ENCODE measurements at regions not wholly inside any gene's neighbourhood (a gene's known extent, or its start where the extent isn't known, plus 50 kb on each side); places are given as distances from the start of the nearest gene placed in this dataset.
"Not testable (repeated sequence)": the region's sequence is repeated elsewhere in the genome, so short reads cannot be mapped to it uniquely, and the experiment has no call there.

DNA sequence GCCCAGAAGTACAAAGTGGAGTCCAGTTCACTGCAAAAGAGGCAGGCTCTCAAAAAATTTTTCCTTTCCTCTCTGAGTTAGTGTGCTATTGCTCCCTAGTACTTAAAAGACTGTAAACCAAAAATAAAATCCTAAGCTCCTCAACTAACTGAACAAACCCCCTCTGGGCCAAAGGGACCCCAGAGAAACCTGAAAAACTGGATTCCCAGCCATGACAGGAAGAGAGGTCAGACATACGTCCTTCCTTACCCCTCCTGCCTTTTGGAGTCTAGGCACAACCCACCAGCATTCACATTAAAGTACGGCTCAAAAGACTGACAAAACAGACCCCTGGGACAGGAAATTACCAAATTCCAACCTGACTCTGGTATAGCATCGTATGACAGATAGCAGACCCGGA lies 957.9 kb upstream of the PRKX start:
- no peak for ATAC-seq

DNA sequence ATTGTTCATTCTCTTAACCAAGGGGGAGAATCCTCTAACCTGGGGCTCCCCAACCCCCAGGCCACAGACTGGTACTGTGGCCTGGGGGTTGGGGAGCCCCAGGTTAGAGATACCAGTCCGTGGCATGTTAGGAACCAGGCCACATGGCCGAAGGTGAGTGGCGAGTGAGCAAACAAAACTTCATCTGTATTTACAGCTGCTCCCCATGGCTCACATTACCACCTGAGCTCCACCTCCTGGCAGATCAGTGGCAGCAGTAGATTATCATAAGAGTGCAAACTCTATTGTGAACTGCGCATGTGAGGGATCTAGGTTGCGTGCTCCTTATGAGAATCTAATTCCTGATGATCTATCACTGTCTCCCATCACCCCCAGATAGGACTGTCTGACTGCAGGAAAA lies 957.2 kb upstream of the PRKX start:
- no peak for ATAC-seq

DNA sequence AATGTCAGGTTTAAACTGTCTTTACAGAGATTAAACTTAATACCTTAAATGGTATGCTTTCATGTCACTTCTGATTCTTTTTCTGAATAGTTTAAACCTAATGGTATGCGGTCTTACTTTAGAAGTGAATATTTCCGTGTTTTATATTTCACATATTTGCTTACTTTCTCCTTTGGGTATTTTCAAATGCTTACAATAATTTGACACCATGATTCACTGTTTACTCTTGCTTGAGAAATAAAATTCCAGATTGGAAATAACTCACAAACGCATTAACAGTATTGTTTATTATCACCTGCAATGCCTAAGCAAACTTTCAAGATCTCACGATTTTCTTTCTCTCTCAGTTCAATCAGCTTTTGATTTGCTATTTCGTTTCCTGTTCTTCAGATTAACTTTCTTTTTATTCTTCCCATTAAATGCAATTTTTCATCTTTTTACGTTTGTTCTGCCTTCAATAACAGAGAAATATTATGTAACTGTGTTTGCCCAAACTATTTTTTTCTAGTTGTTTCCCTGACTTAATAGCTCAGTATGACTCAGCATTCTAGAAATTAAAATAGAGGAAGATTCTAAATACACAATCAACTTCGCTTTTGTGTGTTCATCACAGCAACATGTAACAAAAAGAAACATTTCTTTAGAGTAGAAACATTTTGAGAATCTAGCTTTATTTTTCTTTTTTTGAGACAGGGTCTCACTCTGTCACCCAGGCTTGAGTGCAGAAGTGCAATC lies 955.5 kb upstream of the PRKX start:
- ATAC-seq: no peak

DNA sequence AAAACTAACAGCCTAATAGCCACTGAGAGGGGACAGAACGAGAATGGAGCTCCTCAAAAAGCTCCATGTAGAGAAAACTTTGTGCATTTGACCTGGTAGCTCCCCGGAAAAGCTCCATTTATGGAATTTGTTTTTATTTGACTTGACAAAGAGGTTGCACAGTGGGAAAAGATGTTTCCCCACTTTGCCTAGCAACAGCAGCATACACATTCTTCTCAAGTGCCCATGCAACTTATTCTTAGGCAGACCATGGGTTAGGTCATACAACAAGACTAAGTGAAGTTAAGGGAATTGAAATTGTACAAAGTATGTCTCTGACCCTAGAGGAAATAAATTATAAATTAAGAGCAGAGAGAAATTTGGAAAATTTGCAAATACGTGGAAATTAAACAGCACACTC lies 949.6 kb upstream of the PRKX start:
- ATAC-seq: no peak

DNA sequence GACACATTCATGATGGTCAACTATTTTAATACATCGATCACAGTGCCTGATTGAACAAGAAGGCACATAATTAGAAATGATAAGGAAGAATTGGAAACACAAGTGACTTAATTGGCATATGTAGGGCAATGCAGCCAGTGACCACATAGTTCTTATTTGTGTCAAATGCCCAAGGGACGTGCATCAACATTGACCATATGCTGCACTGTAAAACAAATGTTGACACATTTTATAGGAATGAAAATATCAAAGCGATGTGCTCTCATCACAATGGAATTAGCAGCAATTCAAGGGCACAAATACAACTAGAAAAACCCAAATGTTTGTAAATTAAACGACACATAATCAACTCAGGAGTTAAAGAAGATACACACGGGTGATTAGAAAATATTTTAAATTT lies 948.3 kb upstream of the PRKX start:
- no peak for ATAC-seq

DNA sequence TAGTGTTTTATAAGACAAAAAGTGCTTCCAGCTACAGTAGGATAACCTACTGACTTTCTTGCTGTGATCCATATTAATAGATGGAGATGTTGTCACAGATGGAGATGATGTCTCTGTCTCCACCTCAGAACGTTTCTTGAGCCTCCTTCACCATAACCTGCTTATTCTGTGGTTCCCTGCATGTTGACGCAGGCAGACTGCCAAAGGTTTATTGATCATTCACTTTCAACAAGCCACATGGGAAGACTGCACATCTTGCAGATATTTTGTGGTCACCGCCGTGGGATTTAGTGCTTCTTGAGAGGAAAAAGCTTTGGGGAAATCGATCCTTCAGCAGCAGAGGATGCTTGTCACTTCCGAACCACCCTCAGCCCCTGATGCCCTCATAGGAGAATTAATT lies 943.0 kb upstream of the PRKX start:
- no peak for ATAC-seq

DNA sequence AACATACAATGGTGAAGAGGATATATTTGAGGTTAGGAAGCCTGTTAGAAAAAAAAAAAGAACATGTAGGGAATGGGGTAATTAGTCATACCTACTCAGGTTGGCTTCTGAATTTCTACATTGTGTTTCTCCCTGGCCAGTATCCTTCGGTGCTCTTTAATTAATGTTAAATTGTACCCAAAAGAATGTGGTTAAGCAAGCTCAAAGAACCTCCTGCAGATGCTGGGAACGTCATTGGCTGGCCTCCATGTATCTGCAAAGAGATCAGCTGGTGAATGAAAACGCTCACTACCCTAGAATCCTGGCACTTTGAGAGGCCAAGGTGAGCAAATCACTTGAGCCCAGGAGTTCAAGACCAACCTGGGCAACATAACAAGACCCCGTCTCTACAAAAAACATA lies 942.3 kb upstream of the PRKX start:
- ATAC-seq: no peak

DNA sequence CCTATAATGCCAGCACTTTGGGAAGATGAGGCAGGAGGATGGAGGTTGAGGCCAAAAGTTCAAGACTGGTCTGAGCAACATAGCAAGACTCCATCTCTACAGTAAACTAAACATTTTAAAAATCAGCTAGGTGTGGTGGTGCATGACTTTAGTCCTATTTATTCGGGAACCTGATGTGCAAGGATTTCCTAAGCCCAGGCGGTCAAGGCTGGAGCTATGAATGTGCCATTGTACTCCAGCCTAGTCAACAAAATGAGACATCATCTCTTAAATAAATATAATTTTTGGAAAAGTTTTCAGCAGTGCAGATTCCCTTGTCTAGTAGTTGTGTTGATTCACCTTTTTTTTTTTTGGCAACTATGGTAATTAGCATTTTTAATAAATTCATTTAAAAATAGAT lies 928.7 kb upstream of the PRKX start:
- no peak for ATAC-seq

DNA sequence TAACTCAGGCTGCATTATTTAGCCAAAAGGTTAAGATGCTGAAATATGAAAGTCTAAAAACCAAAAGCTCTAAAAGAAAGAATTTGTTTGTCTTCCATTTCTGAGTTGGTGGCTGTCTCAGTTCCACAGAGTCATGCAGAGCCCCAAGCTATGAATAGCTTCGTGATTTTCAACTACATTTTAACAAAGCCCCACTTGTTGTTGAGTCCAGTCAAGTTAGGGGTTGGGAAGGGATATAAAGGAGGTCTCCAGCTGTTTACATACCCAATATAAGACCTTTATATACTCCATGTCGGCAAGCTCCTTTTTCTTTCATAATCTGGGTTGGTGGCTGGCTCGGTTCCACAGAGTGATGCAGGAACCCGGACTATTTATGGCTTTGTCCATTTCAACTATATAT lies 924.6 kb upstream of the PRKX start:
- no peak for ATAC-seq

DNA sequence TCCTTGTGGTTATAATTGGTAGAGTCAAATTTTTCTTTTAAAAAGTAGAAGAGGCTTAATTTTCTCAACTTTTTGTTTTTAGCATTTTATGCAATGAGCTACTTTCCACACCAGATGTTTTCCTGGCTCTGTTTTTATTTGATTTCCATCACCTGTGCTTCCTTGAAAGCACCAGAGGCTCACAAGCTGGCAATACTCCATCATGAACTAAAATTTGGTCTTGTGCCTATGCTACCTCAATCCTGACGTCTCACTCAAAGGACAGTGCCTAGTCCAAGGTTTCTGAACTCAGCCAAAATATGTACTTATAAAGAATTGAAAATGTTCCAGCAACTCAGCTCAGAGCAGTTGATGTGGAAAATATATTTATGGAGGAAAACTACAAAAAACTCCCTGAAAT lies 914.0 kb upstream of the PRKX start:
- ATAC-seq: no peak

DNA sequence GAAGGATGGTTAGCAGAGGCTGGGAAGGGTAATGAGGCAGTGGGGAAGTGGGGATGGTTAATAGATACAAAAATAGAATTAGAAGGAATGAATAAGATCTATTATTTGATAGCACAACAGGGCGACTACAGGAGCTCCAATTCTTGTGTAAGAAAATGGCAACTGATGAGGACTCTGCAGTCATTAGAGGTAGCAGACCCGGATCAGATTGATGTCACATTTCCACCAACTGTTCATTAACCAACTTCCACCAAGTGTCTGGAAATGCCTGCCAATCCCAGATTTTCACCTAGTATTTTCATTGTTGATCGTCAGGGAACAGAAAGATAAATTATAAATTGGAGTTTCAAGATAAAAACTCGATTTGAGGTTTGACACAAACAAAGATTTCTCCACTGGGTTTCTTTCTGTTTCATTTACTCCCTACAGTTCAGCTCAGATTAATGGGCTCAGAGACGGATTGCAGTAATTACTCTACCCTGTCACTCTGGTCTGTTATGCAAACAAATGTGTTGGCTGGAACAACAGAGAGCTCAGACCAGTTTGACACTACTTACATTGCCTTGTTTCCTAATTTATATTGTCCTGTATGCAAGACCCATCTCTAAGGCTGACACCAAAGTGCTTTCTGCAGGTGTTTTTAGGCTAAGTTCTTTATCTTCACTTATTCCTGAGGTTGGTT lies 909.2 kb upstream of the PRKX start:
- ATAC-seq: no peak

DNA sequence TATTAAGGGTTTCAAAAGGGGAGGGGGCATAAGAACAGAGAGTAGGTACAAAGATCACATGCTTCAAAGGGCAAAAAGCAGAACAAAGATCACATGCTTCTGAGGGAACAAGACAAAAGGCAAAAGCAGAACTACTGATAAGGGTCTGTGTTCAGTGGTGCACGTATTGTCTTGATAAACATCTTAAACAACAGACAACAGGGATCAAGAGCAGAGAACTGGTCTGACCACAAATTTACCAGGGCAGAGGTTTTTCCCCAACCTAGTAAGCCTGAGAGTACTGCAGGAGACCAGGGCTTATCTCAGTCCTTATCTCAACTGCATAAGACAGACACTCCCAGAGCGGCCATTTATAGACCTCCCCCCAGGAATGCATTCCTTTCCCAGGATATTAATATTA lies 900.2 kb upstream of the PRKX start:
- not testable (repeated sequence) for ATAC-seq

DNA sequence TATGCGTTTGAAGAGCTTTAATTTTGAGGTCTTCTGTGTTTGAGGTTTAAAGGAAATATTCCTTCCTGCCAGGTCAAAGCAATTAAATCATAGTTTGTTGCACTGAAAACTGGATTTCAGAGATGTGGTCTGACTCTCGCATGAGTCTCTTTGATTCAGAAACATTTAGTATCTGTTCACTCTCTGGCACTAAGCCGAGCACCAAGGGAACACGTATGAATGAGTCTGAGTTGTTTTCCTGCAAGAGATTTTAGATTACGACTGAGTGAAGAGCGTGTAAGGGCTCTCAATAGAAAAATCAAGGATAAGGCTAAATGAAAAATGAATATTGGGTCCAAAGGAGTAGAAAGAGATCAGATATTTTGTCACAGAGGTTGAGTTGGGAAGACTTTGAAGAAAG lies 875.4 kb upstream of the PRKX start:
- ATAC-seq: no peak

DNA sequence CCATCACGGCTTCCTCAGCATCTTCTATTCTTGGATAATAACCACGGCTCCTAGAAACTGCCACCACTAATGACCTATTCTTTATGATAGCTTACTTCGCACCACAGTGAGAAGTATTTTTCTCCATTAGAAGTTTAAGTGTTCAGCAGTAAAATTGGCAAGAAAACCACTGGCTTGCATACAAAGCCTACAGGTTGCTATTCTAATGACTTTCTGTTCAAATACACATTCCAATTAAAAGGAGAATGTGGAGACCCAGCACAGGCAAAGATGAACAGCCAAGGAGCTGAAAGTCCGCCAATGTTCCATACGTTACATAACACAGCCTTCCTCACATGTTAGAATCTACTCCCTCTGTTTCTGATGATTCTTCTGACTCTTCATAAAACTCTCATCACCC lies 875.0 kb upstream of the PRKX start:
- ATAC-seq: no peak

DNA sequence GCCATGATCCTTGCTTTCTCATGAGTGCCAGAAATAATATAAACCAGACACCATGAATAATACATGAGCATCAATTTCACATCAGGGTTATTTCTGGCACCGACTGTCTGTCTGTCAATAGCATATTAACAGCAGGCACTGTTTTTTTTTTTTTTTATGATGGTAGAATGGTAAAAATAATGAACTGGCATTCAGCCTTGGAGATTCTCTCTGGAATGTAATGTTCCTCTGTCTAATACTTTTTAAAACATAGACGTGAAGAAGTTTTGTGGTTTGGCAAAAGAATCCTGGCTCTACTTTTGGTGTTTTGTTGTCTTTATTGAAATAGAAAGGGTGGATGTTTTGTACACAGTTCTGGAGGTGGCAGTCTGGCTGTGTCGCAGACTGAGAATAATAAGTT lies 874.6 kb upstream of the PRKX start:
- ATAC-seq: no peak

DNA sequence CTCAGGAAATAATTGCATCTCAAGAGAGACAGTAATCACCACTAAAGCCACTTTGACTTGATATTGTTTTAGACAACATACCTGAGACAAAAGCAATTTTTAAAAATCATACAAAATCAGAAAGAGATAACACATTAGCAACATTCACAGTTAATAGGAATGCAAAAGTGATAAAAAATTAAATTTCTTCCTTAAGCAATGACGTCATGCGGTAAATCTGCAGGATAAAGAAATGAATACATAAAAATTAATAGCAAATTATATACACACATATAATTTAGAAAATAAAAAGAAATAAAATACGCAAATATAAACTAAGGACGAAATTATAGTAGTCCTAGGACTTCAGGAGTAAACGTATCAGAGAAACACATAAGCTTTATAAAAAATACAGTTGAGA lies 866.5 kb upstream of the PRKX start:
- no peak for ATAC-seq

DNA sequence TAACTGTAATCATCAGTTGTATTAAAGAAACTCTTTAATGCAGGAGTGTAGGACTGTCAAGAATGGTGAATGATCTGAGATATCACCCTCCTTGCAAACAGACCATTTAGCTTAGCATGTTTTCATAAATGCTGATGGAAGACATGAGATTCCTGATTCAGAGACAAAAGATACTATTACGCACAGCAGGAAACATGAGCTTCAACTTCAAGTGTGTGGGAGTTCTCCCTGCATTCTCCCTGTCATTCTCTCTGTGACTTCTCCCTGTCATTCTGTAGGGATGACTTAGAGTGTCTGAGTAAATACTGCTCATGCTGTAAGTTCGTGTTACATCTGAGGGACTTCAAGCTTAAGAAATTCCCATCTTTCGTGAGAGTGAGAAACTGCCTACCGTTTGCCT lies 866.0 kb upstream of the PRKX start:
- no peak for ATAC-seq

DNA sequence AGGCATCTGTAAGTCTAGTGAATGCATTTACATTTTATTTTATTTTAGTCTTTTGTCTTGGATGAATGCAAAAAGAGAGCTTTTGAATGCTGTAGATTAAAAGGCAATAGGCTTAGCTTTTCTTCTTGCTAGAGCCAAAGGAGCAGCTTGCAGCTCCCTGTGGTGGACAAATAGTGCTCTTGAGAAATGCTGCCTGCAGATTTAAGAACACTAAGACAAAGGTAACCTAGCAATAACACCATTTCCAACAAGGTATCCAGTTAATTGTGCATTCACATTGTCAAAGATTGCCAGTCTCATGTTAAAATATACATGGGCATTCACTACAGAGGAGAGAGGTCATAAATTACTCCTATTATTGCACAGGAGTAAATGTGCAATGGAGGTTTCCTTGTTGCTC lies 859.2 kb upstream of the PRKX start:
- no peak for ATAC-seq

DNA sequence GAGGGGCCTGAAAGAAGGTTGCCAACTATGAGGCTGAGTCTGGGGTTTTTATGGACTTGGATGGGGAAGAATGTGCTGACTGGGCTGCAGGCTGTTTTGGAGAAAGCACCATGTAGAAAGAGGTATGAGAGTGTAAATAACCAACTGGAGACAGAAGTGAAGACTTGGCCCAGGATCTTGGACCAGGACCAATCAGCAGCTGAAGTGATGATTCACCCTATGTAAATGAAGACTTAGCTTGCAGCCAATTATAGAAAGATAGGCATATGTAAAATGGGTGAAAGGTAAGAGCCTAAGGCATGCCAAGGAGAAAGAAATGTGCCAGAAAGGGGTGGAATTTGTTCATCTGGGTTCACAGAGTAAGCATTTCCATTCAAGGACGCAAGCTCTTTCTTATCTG lies 856.7 kb upstream of the PRKX start:
- no peak for ATAC-seq

DNA sequence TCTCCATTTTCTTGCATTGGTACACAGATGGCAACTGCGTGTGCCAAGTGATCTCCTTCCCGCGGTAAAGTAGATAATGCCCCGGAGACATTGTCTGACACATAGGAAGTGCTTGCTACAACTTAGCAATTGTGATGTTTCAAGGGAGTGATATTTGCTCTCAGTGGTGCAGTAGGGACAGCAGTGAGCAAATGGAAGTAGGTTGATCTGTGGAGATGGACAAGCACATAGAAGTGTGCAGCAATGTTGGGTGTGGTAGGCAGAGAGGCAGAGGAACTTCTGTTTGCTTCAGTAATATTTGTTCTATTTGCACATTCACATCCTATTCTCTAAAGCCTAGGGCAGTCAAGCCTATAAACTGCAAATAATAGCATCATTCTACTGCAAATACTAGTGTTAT lies 846.7 kb upstream of the PRKX start:
- ATAC-seq: no peak

DNA sequence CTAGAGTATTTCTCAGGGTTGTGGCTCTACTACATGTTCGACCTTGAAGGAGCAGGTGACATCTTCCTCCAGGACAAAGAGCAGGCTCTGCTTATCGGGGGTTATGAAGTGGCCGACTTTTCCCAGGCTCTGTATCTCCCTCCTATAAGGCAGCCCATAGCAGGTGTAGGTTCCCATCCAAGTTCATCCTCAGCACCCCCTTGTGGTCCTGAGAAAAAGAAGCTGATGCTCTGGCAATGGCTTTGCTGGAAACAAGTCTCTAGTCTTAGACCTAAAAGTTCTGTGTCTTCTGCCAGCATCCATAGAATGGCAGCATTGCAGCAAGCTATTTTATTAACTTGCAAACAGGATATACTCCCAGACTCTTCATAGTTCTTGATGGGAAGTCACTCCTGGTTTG lies 836.6 kb upstream of the PRKX start:
- ATAC-seq: no peak

DNA sequence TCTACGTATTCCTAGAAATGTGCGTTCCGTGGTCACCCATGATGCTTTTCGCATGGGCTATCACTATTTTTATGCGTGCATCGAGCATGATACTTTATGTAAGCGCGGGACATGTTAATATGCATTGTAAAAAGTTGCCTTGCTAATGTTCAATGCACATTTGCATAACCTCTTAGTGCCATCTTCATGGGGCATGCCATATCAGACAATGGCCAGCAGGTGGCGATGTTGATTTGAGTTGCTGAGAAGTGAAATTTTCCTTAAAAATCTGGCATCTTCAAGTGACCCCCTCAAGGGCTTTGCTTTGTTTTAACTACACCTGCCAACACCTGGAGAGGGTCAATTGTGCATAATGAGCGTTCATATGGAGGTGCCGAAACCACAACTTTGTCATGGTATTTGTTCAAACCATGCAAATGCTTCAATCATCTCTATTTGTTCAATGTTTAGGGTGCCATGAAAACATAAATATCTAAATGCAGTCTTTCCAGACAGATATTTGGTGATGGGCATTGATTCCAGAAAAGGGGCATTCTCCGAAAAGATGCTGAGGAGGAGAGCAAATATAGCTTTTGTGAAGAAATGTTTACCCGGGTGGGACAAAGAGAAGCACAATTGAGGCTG lies 833.9 kb upstream of the PRKX start:
- ATAC-seq: peak; percentile 36

DNA sequence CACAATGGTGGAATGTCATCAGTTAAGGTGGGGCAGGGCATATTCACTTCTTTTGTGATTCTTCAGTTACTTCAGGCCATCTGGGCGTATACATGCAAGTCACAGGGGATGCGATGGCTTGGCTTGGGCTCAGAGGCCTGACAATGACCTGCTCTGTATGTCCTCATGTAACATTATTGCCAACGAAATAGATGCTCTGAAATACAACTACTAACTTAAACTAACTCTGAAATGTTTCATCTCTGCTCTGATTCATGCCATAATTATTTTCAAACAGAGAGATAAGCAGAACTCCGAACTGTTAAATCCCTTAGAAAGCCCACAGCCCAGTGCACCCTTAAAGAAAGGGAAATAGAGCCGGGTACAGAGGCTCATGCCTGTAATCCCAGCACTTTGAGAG lies 832.7 kb upstream of the PRKX start:
- not testable (repeated sequence) for ATAC-seq

DNA sequence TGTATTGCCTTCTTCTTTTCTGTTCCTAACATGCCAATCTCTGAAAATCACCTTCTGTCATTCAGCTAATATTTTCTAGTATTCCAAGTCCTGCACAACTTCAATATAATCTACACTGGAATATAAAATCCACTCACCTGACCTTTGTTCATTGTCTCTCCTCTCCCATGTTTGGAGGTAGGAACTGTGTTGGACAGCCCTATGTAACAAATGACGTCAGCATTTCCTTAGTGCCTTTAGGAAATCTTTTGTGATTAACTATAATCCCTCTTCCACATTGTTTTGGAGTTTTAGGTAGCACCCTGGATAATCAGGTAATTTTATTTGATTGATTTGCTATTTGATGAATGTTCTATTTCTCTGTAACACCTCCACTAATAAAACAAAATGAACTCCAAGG lies 814.8 kb upstream of the PRKX start:
- no peak for ATAC-seq
